ENCODE measurements at regions not wholly inside any gene's neighbourhood (a gene's known extent, or its start where the extent isn't known, plus 50 kb on each side); places are given as distances from the start of the nearest gene placed in this dataset.

DNA sequence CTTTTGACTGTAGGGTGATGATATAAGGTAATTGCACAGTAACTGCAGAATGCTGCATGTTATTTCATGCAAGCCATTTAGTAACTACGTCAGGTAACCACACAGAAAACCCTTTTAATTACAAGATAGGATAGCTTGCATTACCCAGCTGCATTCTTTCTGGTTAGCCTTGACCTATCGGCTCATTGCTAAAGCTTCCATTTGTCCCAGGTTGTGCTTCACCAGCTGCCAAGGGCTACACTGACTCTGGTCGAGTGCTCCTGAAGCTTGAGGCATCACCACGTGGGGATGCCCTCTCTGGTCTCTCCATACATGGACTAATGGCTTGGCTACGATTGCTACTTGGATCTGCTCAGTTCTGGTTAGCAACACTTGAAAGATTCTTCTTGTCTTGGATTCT is 81.1 kb upstream of the SLC12A2 start:
- no peak for DNase-seq (ENCODE audit: low read depth)

DNA sequence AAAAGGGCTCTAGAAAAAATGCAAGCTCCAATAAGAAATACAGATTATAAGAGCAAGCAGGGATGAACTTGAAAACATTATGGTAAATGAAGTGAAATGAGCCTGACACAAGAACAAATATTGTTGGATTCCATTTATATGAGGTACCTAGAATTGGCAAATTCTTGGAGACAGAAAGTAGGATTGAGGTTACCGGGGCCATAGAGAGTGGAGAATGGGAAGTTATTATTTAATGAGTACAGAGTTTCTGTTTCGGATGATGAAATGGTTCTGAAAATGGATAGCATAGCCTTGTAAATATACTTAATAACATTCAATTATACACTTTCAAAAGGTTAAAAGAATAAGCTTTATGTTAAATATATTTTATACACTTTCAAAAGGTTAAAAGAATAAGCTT is 75.6 kb upstream of the SLC12A2 start:
- TF ChIP-seq, protein P1, sequence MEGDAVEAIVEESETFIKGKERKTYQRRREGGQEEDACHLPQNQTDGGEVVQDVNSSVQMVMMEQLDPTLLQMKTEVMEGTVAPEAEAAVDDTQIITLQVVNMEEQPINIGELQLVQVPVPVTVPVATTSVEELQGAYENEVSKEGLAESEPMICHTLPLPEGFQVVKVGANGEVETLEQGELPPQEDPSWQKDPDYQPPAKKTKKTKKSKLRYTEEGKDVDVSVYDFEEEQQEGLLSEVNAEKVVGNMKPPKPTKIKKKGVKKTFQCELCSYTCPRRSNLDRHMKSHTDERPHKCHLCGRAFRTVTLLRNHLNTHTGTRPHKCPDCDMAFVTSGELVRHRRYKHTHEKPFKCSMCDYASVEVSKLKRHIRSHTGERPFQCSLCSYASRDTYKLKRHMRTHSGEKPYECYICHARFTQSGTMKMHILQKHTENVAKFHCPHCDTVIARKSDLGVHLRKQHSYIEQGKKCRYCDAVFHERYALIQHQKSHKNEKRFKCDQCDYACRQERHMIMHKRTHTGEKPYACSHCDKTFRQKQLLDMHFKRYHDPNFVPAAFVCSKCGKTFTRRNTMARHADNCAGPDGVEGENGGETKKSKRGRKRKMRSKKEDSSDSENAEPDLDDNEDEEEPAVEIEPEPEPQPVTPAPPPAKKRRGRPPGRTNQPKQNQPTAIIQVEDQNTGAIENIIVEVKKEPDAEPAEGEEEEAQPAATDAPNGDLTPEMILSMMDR (conservative IDR thresholded peaks at IDR 0.05; ENCODE audit: control insufficient read depth, insufficient read depth, low read depth, low read length), result no peak
- no peak overlapping the region for H3K4me3 ChIP-seq (ENCODE audit: control insufficient read depth, low read depth, low read length)
- DNase-seq (ENCODE audit: low read depth), result no peak

More for the DNA sequence above, 81.1 kb upstream of the SLC12A2 start:
- TF ChIP-seq, protein P1 (conservative IDR thresholded peaks at IDR 0.05; ENCODE audit: control insufficient read depth, insufficient read depth, low read depth, low read length), result no peak
- H3K4me3 ChIP-seq (ENCODE audit: control insufficient read depth, low read depth, low read length), result no peak overlapping the region

DNA sequence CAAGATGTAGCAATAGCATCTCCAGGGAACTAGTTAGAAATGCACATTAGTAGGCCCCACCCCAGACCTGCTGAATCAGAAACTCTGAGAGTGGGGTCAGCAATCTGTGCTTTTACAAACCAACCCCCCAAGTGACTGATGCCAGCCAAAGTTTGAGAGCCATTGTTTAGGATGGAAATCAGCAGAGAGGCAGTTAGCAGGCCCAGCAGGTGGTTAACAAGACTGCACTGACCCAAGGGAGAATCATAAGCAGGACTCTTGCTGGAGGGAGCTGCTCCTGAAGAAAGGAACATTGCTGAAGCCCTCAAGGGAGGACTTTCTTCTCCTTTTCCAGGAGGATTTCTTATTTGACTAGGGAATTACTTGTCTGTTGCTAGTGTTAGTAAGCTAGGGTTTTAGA is 74.2 kb upstream of the SLC12A2 start:
- DNase-seq (ENCODE audit: low read depth), result no peak
- TF ChIP-seq, protein P1 (conservative IDR thresholded peaks at IDR 0.05; ENCODE audit: control insufficient read depth, insufficient read depth, low read depth, low read length), result no peak
- H3K4me3 ChIP-seq (ENCODE audit: control insufficient read depth, low read depth, low read length), result no peak overlapping the region

DNA sequence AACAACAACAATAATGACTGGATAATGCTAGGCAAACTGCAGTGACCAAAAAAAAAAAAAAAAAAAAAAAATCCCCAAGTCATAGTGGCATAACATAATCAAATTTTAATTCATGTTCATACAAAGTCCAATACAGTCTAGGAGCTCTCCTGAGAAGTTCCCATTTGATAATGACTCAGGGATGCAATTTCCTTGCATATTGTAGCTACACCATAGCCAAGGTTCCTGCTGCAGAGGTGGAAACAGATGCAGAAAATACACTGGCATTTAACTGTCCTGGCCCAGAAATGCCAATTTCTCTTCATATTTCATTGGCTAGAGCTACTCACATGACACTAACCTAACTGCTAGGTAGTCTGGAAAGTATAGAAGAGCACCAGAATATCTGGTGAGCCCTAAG is 72.2 kb upstream of the SLC12A2 start:
- no peak overlapping the region for H3K4me3 ChIP-seq (ENCODE audit: control insufficient read depth, low read depth, low read length)
- DNase-seq (ENCODE audit: low read depth), result no peak
- TF ChIP-seq, protein P1 (conservative IDR thresholded peaks at IDR 0.05; ENCODE audit: control insufficient read depth, insufficient read depth, low read depth, low read length), result no peak

DNA sequence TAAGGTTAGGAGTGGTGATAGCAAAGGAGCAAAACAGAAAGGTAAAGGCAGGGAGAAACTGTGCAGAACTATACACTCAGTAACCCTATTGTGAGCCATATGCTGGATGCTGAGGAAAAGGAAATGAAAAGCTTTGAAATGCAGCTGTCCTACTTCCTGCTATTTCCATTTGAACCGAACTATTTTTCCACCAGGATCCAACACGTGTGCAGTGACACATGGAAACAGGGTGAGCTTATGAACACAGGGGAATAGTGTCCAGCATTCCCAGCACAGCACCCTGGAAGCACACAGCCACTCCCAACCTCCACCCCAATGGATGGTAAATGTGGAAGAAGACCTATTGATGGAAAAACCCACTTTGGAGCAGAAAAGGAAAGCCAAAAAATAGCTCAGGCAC is 69.0 kb upstream of the SLC12A2 start:
- DNase-seq (ENCODE audit: low read depth), result peak; percentile 8
- TF ChIP-seq, protein P1 (conservative IDR thresholded peaks at IDR 0.05; ENCODE audit: control insufficient read depth, insufficient read depth, low read depth, low read length), result no peak
- no peak overlapping the region for H3K4me3 ChIP-seq (ENCODE audit: control insufficient read depth, low read depth, low read length)

DNA sequence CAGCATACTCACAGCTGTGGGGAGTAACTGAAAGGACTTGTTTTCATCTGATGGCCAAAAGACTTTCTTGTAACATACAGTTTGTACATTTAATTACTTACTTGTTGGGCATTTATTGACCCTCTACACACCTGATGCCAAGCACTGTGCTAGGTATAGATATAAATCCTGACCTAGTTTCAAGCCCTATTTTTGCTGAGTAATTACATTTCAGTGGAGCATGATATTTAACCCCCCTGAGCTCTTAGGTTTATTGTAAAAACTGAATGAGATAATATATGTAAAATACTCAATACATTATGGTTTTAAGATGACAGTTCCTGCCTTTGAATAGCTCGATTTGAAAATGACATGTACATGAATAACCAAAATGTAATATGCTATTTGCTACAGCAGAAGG is 68.1 kb upstream of the SLC12A2 start:
- TF ChIP-seq, protein P1 (conservative IDR thresholded peaks at IDR 0.05; ENCODE audit: control insufficient read depth, insufficient read depth, low read depth, low read length), result no peak
- H3K4me3 ChIP-seq (ENCODE audit: control insufficient read depth, low read depth, low read length), result no peak overlapping the region
- no peak for DNase-seq (ENCODE audit: low read depth)

DNA sequence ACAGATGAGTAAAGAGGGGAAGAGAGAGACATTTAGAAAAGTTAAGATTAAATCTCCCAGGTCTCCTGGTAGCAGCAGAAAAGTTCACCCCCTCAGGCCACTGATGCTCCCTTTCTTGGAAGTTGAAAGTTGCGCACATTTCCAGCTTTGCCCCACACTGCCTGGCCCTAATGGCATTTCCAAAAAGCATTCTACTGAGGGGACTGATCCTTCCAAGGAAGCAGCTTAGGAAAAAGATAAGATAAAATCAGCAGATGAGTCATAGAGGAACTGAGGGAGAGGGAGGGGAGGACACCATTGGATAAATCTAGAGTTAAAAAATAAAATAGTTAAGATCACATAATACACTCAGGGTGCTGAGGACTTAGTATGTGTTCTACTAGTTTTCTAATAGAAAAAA is 67.6 kb upstream of the SLC12A2 start:
- no peak for DNase-seq (ENCODE audit: low read depth)
- TF ChIP-seq, protein P1 (conservative IDR thresholded peaks at IDR 0.05; ENCODE audit: control insufficient read depth, insufficient read depth, low read depth, low read length), result no peak
- no peak overlapping the region for H3K4me3 ChIP-seq (ENCODE audit: control insufficient read depth, low read depth, low read length)
